ENCODE measurements at regions not wholly inside any gene's neighbourhood (a gene's known extent, or its start where the extent isn't known, plus 50 kb on each side); places are given as distances from the start of the nearest gene placed in this dataset.

- no peak for ATAC-seq
Measured at GRCh38 chr6:103264020-103264419, 1595.7 kb downstream of the HACE1 start.

- no peak for ATAC-seq
Measured at GRCh38 chr6:103255132-103255531, 1604.6 kb downstream of the HACE1 start.

- no peak for ATAC-seq
Measured at GRCh38 chr6:103236923-103237322, 1622.8 kb downstream of the HACE1 start.

GRCh38 chr6:103231181-103231580 is 1628.5 kb downstream of the HACE1 start:
- no peak for ATAC-seq

GRCh38 chr6:103215847-103216246 is 1643.9 kb downstream of the HACE1 start:
- no peak for ATAC-seq

GRCh38 chr6:103210686-103211085 is 1649.0 kb downstream of the HACE1 start:
- no peak for ATAC-seq

GRCh38 chr6:103198386-103198785 is 1661.3 kb downstream of the HACE1 start:
- ATAC-seq, result no peak

- no peak for ATAC-seq
Measured at GRCh38 chr6:103193413-103193812, 1666.3 kb downstream of the HACE1 start.

GRCh38 chr6:103191391-103192093 is 1668.2 kb downstream of the HACE1 start:
- no peak for ATAC-seq

- ATAC-seq, result no peak
Measured at GRCh38 chr6:103184776-103185175, 1674.9 kb downstream of the HACE1 start.

- ATAC-seq, result no peak
Measured at GRCh38 chr6:103183831-103184411, 1675.8 kb downstream of the HACE1 start.

- no peak for ATAC-seq
Measured at GRCh38 chr6:103178193-103178592, 1681.5 kb downstream of the HACE1 start.

- no peak for ATAC-seq
Measured at GRCh38 chr6:103177791-103178190, 1681.9 kb downstream of the HACE1 start.

GRCh38 chr6:103175056-103175455 is 1684.7 kb downstream of the HACE1 start:
- no peak for ATAC-seq

GRCh38 chr6:103167345-103168071 is 1692.2 kb downstream of the HACE1 start:
- ATAC-seq, result no peak

- no peak for ATAC-seq
Measured at GRCh38 chr6:103154779-103155572, 1704.7 kb downstream of the HACE1 start.

- ATAC-seq, result no peak
Measured at GRCh38 chr6:103153016-103153415, 1706.7 kb downstream of the HACE1 start.

GRCh38 chr6:103142902-103143301 is 1716.8 kb downstream of the HACE1 start:
- no peak for ATAC-seq

GRCh38 chr6:103140308-103141027 is 1719.3 kb downstream of the HACE1 start:
- no peak for ATAC-seq

GRCh38 chr6:103139377-103139776 is 1720.3 kb downstream of the HACE1 start:
- ATAC-seq, result no peak

GRCh38 chr6:103124471-103124870 is 1731.0 kb downstream of the GRIK2 start:
- ATAC-seq, result no peak

All from esophagus mucosa (tissue), 1 donor.